DND-41 (cell line): ENCODE measurements at regions not wholly inside any gene's neighbourhood (a gene's known extent, or its start where the extent isn't known, plus 50 kb on each side); places are given as distances from the start of the nearest gene placed in this dataset.

Experiments used
- EZH2 ChIP-seq: IDR thresholded peaks from 3 replicates; pipeline ENCODE4 v1.6.1; 2012; ENCODE audit warnings: borderline replicate concordance, low read depth, mild to moderate bottlenecking, moderate library complexity, low read length, inconsistent platforms; ENCODE audit not compliant: severe bottlenecking
- TF ChIP-seq, protein P1 (sequence below): IDR thresholded peaks from 2 replicates; pipeline ENCODE4 v1.5.1; 2012; ENCODE audit warnings: borderline replicate concordance, low read length, moderate library complexity, mild to moderate bottlenecking; ENCODE audit not compliant: poor library complexity, severe bottlenecking; ENCODE audit errors: extremely low read depth

DNA sequence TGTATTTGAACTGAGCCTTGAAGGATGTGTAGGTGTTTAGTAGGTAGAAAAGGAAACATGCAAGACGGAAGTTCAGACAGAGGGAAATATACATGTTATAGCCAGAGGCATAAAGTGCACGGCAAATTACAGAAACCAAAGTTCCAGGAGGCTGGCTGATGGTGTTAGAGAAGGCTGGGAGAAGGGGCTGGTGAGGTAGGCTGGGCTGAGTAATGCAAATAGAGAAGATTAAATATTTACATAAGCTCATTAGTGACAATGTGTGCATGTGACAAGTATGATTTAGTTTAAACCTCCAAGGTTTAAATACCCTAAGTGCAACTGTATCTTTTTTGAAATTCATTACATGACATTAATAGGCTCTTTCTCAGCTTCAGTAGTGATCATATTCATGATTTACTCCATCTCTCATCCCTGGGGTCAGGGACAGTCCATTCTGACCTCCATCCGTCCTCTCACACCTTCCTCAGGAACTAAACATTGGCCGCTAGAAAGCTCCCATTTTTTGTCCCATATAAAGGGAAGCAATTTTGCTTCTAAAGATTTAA lies 399.8 kb upstream of the SALL1 start:
- TF ChIP-seq, protein P1, sequence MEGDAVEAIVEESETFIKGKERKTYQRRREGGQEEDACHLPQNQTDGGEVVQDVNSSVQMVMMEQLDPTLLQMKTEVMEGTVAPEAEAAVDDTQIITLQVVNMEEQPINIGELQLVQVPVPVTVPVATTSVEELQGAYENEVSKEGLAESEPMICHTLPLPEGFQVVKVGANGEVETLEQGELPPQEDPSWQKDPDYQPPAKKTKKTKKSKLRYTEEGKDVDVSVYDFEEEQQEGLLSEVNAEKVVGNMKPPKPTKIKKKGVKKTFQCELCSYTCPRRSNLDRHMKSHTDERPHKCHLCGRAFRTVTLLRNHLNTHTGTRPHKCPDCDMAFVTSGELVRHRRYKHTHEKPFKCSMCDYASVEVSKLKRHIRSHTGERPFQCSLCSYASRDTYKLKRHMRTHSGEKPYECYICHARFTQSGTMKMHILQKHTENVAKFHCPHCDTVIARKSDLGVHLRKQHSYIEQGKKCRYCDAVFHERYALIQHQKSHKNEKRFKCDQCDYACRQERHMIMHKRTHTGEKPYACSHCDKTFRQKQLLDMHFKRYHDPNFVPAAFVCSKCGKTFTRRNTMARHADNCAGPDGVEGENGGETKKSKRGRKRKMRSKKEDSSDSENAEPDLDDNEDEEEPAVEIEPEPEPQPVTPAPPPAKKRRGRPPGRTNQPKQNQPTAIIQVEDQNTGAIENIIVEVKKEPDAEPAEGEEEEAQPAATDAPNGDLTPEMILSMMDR: no peak
- TF ChIP-seq EZH2: no peak
